Right atrium auricular region (tissue), 2 donors: ENCODE measurements at regions not wholly inside any gene's neighbourhood (a gene's known extent, or its start where the extent isn't known, plus 50 kb on each side); places are given as distances from the start of the nearest gene placed in this dataset.
"Not testable (repeated sequence)": the region's sequence is repeated elsewhere in the genome, so short reads cannot be mapped to it uniquely, and the experiment has no call there.

Experiments used
- DNase-seq: peaks from one replicate; pipeline ENCODE4 v3.0.0-alpha.2; 2019; ENCODE audit warnings: low spot score
- H3K27ac ChIP-seq, 2 donors: fragments of 200-600 bp; sonication (generic); 1 replicate in 1 of 2; 2 replicates in 1 of 2; pipeline ENCODE4 v1.5.1; 2016 to 2019
- H3K27me3 ChIP-seq, 2 donors: fragments of 200-600 bp; sonication (generic); one replicate each; pipeline versions ENCODE4 v1.5.1 to v1.6.0; 2017 to 2019
- H3K36me3 ChIP-seq: fragments of 200-600 bp; sonication (generic); one replicate; pipeline ENCODE4 v1.5.1; 2016
- H3K4me1 ChIP-seq, 2 donors: fragments of 200-600 bp; sonication (generic); one replicate each; pipeline versions ENCODE4 v1.5.1 to v1.6.0; 2017 to 2019
- H3K4me3 ChIP-seq, 2 donors: fragments of 200-600 bp; sonication (generic); 1 replicate in 1 of 2; 2 replicates in 1 of 2; pipeline ENCODE4 v1.5.1; 2017 to 2019; ENCODE audit warnings: mild to moderate bottlenecking in 1 of 2, moderate library complexity in 1 of 2
- H3K9me3 ChIP-seq, 2 donors: fragments of 200-600 bp; sonication (generic); one replicate each; pipeline ENCODE4 v1.5.1; 2019
- TF ChIP-seq, protein P1 (sequence below), 2 donors: fragments of 200-600 bp; sonication (generic); IDR thresholded peaks; one replicate each; pipeline ENCODE4 v1.5.1; 2019; ENCODE audit warnings: antibody characterized with exemption in 2 of 2

DNA sequence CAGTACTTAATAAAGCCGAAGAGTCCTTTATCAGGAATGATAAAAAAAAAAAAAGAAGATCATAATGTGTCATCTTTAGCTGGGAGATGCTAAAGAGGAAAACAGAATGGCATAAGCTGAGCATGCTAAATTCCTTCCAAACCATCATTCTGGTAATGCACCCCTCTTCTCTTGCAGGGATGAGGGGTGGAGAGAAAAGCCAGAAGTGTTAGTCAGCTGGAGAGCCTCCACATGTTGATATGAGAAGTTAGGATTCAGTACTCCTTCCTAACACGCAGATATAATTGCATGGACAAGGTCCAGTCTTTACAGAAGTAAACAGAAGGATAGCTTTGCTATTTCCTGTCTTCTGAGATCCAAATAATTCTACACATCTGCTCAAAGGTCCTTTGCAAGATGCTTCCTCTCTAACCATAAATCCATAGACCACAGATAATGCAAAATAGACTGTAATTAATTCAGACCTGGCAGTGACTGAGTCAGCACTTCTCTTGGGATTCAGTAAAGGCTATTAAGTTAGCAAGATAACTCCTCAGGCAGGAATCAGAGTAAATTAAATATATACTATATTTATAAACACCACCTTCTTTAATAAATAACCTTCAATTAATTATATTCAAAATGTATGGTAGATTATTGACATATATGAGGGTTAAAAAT, 930.0 kb upstream of the KLHL29 start:
- H3K9me3 ChIP-seq, result no peaks in the 10 kb centered on the region
- no peaks in the 10 kb centered on the region for H3K27me3 ChIP-seq
- TF ChIP-seq, protein P1, sequence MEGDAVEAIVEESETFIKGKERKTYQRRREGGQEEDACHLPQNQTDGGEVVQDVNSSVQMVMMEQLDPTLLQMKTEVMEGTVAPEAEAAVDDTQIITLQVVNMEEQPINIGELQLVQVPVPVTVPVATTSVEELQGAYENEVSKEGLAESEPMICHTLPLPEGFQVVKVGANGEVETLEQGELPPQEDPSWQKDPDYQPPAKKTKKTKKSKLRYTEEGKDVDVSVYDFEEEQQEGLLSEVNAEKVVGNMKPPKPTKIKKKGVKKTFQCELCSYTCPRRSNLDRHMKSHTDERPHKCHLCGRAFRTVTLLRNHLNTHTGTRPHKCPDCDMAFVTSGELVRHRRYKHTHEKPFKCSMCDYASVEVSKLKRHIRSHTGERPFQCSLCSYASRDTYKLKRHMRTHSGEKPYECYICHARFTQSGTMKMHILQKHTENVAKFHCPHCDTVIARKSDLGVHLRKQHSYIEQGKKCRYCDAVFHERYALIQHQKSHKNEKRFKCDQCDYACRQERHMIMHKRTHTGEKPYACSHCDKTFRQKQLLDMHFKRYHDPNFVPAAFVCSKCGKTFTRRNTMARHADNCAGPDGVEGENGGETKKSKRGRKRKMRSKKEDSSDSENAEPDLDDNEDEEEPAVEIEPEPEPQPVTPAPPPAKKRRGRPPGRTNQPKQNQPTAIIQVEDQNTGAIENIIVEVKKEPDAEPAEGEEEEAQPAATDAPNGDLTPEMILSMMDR (IDR thresholded peaks at IDR 0.05), result no peak
- no peak overlapping the region for H3K27ac ChIP-seq
- DNase-seq, result no peak
- no peak overlapping the region for H3K4me3 ChIP-seq
- H3K36me3 ChIP-seq, result no peaks in the 10 kb centered on the region
- H3K4me1 ChIP-seq, result no peaks in the 10 kb centered on the region

DNA sequence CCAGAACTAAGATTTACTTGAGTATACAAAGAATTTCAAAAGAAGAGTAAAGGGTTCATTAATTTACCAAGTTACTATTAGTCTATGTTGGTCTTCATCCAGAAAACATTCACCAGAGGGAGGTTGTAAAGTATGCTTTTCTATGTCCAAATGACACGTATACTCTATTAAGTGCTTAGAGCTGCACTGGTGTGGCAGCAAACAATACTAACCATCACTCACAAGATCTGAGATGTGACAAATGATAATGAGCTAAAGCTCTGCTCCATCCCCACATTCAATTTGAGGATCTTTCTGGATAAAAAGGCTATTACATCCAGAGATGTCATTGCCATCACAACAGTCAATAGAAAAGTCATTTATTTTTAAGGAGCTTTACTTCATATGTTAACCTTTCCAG, 926.5 kb upstream of the KLHL29 start:
- Histone ChIP-seq H3K4me1 (no peaks in the 10 kb centered on the region), H3K27me3 (no peaks in the 10 kb centered on the region), H3K27ac (no peak overlapping the region), H3K4me3 (no peak overlapping the region), H3K36me3 (no peaks in the 10 kb centered on the region), H3K9me3 (no peaks in the 10 kb centered on the region)
- TF ChIP-seq, protein P1 (IDR thresholded peaks at IDR 0.05), result no peak
- no peak for DNase-seq

DNA sequence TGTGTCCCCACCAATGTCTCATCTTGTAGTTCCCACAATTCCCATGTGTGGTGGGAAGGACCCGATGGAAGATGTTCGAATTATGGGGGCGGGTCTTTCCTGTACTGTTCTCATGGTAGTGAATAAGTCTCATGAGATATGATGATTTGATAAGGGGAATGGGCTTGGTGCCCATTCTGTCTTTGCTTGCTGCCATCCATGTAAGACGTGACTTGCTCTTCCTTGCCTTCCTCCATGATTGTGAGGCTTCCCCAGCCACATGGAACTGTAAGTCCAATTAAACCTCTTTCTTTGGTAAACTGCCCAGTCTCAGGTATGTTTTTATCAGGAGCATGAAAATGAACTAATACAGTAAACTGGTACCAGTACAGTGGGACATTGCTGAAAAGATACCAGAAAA, 909.9 kb upstream of the KLHL29 start:
- H3K27me3 ChIP-seq, DNase-seq, H3K27ac ChIP-seq, H3K4me1 ChIP-seq, H3K9me3 ChIP-seq, H3K4me3 ChIP-seq, H3K36me3 ChIP-seq: not testable (repeated sequence)

DNA sequence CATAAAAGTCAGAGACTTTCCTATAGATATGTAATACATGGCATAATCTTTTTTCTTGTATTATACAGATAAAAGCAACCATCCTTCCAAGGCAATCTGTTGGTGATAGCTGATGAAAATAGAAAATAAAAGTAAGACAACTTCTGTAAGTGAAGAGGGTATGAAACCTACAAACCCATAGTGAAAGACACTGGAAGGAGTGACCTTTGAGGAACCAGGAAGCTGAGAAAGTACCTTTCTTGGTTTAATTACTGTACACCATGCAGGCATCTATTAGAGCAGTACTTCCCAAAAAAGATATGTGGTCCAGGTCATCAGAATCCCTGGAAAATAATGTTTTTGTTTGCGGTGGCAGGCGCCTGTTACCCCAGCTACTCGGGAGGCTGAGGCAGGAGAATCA, 906.6 kb upstream of the KLHL29 start:
- Histone ChIP-seq H3K4me1 (no peaks in the 10 kb centered on the region), H3K27me3 (no peaks in the 10 kb centered on the region), H3K27ac (no peak overlapping the region), H3K4me3 (no peak overlapping the region), H3K9me3 (no peaks in the 10 kb centered on the region), H3K36me3 (no peaks in the 10 kb centered on the region)
- TF ChIP-seq, protein P1 (IDR thresholded peaks at IDR 0.05), result no peak
- DNase-seq, result no peak

DNA sequence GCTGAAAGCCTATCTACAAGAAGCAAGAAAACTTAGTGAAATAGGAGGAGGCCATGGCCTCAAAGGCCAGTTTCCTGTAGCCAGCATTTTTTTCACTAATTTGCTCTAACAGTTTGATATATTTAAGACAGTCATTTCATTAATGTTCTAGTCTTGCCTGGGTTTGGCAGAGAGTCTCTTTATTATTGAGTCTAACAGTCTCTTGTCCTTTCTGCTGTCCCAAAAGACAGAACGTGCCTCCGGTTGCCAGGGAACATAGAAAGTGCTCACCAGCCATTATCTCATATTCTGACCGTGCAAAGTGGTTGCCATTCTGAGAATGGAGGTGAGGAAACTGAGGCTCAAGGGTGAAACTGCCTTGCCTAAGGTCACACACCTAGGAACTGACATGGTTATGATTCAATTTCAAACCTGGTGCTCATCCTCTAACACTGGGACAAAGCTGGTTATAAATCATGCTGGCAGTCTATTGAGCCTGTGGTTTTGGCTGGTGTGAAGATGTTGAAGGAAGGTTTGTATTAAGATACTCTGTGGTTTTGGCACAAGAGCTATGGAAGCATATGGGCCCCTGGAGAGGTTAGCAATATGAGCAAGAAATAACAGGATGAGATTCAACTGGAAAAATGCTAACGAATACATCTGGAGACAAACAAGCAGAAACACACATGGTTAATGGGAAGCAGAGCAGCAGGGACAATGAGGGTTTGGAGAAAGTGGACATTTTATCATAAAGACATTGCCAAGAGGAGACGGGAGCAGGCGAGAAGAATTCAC, 903.3 kb upstream of the KLHL29 start:
- H3K9me3 ChIP-seq, result no peaks in the 10 kb centered on the region
- TF ChIP-seq, protein P1 (IDR thresholded peaks at IDR 0.05), result no peak
- no peaks in the 10 kb centered on the region for H3K27me3 ChIP-seq
- no peaks in the 10 kb centered on the region for H3K36me3 ChIP-seq
- H3K27ac ChIP-seq, result no peak overlapping the region
- DNase-seq, result no peak
- no peak overlapping the region for H3K4me3 ChIP-seq
- H3K4me1 ChIP-seq, result no peaks in the 10 kb centered on the region

DNA sequence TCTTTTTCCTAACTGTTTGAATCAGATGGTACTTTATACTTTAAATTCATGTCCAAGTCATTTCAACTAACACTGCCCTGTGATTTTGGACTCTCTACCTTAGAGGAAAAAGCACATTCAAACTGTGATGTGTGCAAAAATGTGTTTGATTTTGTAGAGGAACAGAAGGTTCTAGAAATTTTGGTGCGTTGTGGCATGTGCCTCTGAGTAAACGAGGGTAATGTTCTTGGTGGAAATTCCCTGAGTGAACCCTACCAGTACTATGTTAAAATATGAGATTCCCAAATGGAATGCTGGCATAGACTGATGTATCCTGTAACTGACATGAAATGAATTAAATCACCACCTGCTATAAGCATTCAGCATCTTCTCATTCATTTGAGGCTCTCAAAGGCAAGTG, 901.9 kb upstream of the KLHL29 start:
- H3K36me3 ChIP-seq, result no peaks in the 10 kb centered on the region
- no peaks in the 10 kb centered on the region for H3K9me3 ChIP-seq
- TF ChIP-seq, protein P1 (IDR thresholded peaks at IDR 0.05), result no peak
- H3K4me1 ChIP-seq, result no peaks in the 10 kb centered on the region
- H3K27ac ChIP-seq, result no peak overlapping the region
- H3K27me3 ChIP-seq, result no peaks in the 10 kb centered on the region
- DNase-seq, result no peak
- H3K4me3 ChIP-seq, result no peak overlapping the region
